GM23338 (cell line): ENCODE measurements at regions not wholly inside any gene's neighbourhood (a gene's known extent, or its start where the extent isn't known, plus 50 kb on each side); places are given as distances from the start of the nearest gene placed in this dataset.

ENCODE experiments used
- CREB1 ChIP-seq: fragments of 250-450 bp; sonication (Bioruptor Pico); IDR thresholded peaks from 2 replicates; pipeline ENCODE4 v1.5.0; 2020; ENCODE audit warnings: low read depth, mild to moderate bottlenecking, moderate library complexity
- EZH2 ChIP-seq: fragments of 200-600 bp; sonication (generic); IDR thresholded peaks from one replicate; pipeline ENCODE4 v1.8.0; 2017; ENCODE audit warnings: antibody characterized with exemption, mild to moderate bottlenecking, low read depth; ENCODE audit not compliant: unreplicated experiment
- EZH2phosphoT487 ChIP-seq: fragments of 200-600 bp; sonication (generic); IDR thresholded peaks from one replicate; pipeline ENCODE4 v1.8.1; 2018; ENCODE audit warnings: antibody characterized with exemption; ENCODE audit not compliant: unreplicated experiment
- POLR2AphosphoS5 ChIP-seq: IDR thresholded peaks from 2 replicates; pipeline ENCODE4 v1.6.1; 2016; ENCODE audit warnings: antibody characterized with exemption, low read depth
- STAT1 ChIP-seq: IDR thresholded peaks from one replicate; pipeline ENCODE4 v1.6.1; 2016; ENCODE audit warnings: antibody characterized with exemption; ENCODE audit not compliant: unreplicated experiment
- TF ChIP-seq, protein P1 (sequence below), 2 experiments: fragments of 200-600 bp in 1 of 2; sonication (generic) in 1 of 2; conservative IDR thresholded peaks; 2 replicates each; pipeline versions ENCODE4 v1.5.1 to v1.6.1; 2016 to 2017; ENCODE audit warnings: antibody characterized with exemption in 2 of 2, low read depth in 2 of 2, mild to moderate bottlenecking in 2 of 2, moderate library complexity in 1 of 2
- TF ChIP-seq, protein P2 (sequence below): IDR thresholded peaks from 2 replicates; pipeline ENCODE4 v1.6.1; 2016; ENCODE audit warnings: antibody characterized with exemption

DNA sequence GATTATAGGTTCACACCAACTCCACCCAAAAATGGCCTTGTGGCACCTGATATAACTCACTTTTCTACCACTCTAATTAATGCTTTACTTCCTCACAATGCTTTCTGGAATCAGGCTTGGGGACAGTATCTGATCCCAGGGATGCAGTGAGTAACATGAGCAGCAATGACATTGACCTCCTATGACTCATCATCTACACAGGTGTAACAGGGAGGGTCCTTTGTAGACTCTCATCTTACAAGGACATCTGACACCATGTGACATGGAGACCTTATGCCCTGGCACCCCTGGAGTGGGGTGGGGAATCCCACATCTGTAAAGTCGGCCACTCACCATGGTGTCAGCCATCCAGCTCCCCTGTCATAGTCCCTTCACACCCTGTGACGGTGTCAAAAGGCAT, 586.4 kb downstream of the MED13L start:
- TF ChIP-seq CREB1 (CRISPR knock-in tag) (no peak), POLR2AphosphoS5 (no peak), EZH2phosphoT487 (no peak), EZH2 (no peak), STAT1 (no peak)
- TF ChIP-seq, protein P1, sequence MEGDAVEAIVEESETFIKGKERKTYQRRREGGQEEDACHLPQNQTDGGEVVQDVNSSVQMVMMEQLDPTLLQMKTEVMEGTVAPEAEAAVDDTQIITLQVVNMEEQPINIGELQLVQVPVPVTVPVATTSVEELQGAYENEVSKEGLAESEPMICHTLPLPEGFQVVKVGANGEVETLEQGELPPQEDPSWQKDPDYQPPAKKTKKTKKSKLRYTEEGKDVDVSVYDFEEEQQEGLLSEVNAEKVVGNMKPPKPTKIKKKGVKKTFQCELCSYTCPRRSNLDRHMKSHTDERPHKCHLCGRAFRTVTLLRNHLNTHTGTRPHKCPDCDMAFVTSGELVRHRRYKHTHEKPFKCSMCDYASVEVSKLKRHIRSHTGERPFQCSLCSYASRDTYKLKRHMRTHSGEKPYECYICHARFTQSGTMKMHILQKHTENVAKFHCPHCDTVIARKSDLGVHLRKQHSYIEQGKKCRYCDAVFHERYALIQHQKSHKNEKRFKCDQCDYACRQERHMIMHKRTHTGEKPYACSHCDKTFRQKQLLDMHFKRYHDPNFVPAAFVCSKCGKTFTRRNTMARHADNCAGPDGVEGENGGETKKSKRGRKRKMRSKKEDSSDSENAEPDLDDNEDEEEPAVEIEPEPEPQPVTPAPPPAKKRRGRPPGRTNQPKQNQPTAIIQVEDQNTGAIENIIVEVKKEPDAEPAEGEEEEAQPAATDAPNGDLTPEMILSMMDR (conservative IDR thresholded peaks at IDR 0.05; ENCODE audit: low read depth in 2 of 2): no peak
- TF ChIP-seq, protein P2, sequence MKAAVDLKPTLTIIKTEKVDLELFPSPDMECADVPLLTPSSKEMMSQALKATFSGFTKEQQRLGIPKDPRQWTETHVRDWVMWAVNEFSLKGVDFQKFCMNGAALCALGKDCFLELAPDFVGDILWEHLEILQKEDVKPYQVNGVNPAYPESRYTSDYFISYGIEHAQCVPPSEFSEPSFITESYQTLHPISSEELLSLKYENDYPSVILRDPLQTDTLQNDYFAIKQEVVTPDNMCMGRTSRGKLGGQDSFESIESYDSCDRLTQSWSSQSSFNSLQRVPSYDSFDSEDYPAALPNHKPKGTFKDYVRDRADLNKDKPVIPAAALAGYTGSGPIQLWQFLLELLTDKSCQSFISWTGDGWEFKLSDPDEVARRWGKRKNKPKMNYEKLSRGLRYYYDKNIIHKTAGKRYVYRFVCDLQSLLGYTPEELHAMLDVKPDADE: no peak
